ENCODE measurements at regions not wholly inside any gene's neighbourhood (a gene's known extent, or its start where the extent isn't known, plus 50 kb on each side); places are given as distances from the start of the nearest gene placed in this dataset.

- DNase-seq: no peak
These were observed 175.7 kb upstream of the BCOR start for GRCh38 chrX:40273356-40274050.

- DNase-seq: no peak
These were observed 175.0 kb upstream of the BCOR start for GRCh38 chrX:40272776-40273175.

- no peak for DNase-seq
These were observed 174.4 kb upstream of the BCOR start for GRCh38 chrX:40272141-40272540.

GRCh38 chrX:40268188-40268520 is 170.4 kb upstream of the BCOR start:
- no peak for DNase-seq

- DNase-seq: no peak
These were observed 169.8 kb upstream of the BCOR start for GRCh38 chrX:40267334-40268187.

- peak; percentile 13 to 54 (median 29) for DNase-seq
These were observed 169.0 kb upstream of the BCOR start for GRCh38 chrX:40266490-40267333.

GRCh38 chrX:40265936-40266335 is 168.2 kb upstream of the BCOR start:
- no peak for DNase-seq

GRCh38 chrX:40263014-40263560 is 165.3 kb upstream of the BCOR start:
- DNase-seq: no peak

GRCh38 chrX:40262157-40263013 is 164.6 kb upstream of the BCOR start:
- no peak for DNase-seq

GRCh38 chrX:40261833-40262156 is 164.0 kb upstream of the BCOR start:
- no peak for DNase-seq

GRCh38 chrX:40260146-40260747 is 162.5 kb upstream of the BCOR start:
- no peak for DNase-seq

GRCh38 chrX:40258909-40259308 is 161.2 kb upstream of the BCOR start:
- no peak for DNase-seq

- no peak for DNase-seq
These were observed 156.0 kb upstream of the BCOR start for GRCh38 chrX:40253771-40254170.

GRCh38 chrX:40249582-40249981 is 151.8 kb upstream of the BCOR start:
- DNase-seq: no peak

- no peak for DNase-seq
These were observed 151.1 kb upstream of the BCOR start for GRCh38 chrX:40248822-40249221.

- DNase-seq: no peak
These were observed 150.3 kb upstream of the BCOR start for GRCh38 chrX:40247848-40248622.

GRCh38 chrX:40247382-40247781 is 149.6 kb upstream of the BCOR start:
- no peak for DNase-seq

GRCh38 chrX:40245488-40246071 is 147.8 kb upstream of the BCOR start:
- DNase-seq: peak in 1 of 5 experiments; percentile 47

- DNase-seq: peak in 1 of 5 experiments; percentile 82
These were observed 147.2 kb upstream of the BCOR start for GRCh38 chrX:40244980-40245379.

- DNase-seq: no peak
These were observed 146.2 kb upstream of the BCOR start for GRCh38 chrX:40243755-40244515.
